NB4 (cell line): ENCODE measurements at regions not wholly inside any gene's neighbourhood (a gene's known extent, or its start where the extent isn't known, plus 50 kb on each side); places are given as distances from the start of the nearest gene placed in this dataset.

ENCODE experiments used
- DNase-seq: peaks from one replicate; pipeline ENCODE4 v3.0.0; 2010; ENCODE audit warnings: low read depth
- H3K4me3 ChIP-seq: one replicate; pipeline ENCODE4 v1.5.1; 2011; ENCODE audit warnings: mild to moderate bottlenecking, low read depth, low read length, moderate library complexity
- MYC ChIP-seq: IDR thresholded peaks from 2 replicates; pipeline ENCODE4 v1.6.1; 2011; ENCODE audit warnings: low read depth, low read length
- POLR2A ChIP-seq: IDR thresholded peaks from 2 replicates; pipeline ENCODE4 v1.6.1; 2011; ENCODE audit warnings: mild to moderate bottlenecking; ENCODE audit not compliant: insufficient read length; ENCODE audit errors: extremely low read depth
- TF ChIP-seq, protein P1 (sequence below): IDR thresholded peaks from one replicate; pipeline ENCODE4 v1.5.1; 2012; ENCODE audit warnings: low read depth, low read length
- TF ChIP-seq, protein P2 (sequence below): IDR thresholded peaks from 2 replicates; pipeline ENCODE4 v1.6.1; 2011; ENCODE audit warnings: low read depth, low read length

DNA sequence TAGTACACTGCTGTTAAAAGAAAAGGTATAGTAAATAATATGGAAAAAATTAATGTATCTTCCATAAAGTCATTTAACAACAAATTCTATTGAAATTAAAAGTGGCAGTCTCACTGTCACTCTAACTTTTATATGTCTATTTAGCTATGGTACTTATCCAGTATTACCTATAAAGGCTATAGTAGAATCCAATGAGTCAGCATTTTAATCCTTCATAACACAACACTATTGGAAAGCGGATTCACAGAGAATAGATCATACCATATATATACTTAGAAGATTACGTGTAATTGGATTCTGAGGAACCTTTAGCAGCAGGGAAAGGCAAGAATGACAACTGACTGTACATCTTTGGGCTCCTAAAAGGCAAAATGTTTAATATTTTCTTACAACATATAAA is 1942.6 kb downstream of the PCDH7 start:
- H3K4me3 ChIP-seq, result no peak overlapping the region
- TF ChIP-seq POLR2A (no peak), MYC (no peak)
- TF ChIP-seq, protein P1, sequence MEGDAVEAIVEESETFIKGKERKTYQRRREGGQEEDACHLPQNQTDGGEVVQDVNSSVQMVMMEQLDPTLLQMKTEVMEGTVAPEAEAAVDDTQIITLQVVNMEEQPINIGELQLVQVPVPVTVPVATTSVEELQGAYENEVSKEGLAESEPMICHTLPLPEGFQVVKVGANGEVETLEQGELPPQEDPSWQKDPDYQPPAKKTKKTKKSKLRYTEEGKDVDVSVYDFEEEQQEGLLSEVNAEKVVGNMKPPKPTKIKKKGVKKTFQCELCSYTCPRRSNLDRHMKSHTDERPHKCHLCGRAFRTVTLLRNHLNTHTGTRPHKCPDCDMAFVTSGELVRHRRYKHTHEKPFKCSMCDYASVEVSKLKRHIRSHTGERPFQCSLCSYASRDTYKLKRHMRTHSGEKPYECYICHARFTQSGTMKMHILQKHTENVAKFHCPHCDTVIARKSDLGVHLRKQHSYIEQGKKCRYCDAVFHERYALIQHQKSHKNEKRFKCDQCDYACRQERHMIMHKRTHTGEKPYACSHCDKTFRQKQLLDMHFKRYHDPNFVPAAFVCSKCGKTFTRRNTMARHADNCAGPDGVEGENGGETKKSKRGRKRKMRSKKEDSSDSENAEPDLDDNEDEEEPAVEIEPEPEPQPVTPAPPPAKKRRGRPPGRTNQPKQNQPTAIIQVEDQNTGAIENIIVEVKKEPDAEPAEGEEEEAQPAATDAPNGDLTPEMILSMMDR, result no peak
- TF ChIP-seq, protein P2, sequence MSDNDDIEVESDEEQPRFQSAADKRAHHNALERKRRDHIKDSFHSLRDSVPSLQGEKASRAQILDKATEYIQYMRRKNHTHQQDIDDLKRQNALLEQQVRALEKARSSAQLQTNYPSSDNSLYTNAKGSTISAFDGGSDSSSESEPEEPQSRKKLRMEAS, result no peak
- no peak for DNase-seq

DNA sequence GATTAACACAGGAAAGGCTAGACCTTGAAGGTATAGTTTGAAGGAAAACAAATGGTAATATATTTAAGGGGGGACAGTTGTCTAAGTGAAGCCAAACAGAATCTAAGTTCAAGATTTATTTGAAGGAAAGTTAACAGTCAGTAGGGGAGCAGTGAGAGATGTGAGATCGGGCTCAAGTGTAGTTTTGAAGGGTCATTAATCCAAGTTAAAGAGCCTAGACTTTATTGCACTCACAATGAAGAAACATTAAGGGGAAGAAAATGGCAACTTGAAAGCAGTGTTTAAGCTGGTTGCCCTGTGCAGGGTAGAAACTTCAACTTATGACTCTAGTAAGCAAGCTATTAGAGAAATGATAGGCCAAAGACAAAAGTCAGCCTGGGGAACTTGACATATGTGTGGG is 1952.2 kb downstream of the PCDH7 start:
- no peak overlapping the region for H3K4me3 ChIP-seq
- TF ChIP-seq, protein P1, result no peak
- no peak for TF ChIP-seq POLR2A
- TF ChIP-seq, protein P2, result no peak
- no peak for TF ChIP-seq MYC
- DNase-seq, result no peak

DNA sequence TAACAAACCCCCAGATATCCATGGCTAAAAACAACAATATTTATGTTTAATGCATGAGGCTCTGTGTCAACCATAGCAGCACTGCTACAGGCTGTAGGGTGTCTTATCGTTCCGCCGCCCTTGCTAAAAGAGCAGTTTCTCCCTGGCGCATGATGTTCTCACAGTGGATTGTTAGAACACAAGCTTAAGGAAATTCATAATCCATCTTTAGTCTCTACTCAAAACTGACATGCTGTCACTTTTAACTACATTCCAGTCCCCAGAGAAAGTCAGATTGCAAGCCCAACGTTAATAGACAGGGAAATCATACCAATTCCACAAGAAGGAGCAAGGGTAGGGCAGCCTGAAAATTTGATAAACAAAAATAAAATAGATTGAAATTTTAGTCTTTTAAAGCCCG is 1960.8 kb downstream of the PCDH7 start:
- TF ChIP-seq, protein P1, result no peak
- TF ChIP-seq POLR2A, result no peak
- TF ChIP-seq, protein P2, result no peak
- TF ChIP-seq MYC, result no peak
- no peak overlapping the region for H3K4me3 ChIP-seq
- DNase-seq, result no peak

DNA sequence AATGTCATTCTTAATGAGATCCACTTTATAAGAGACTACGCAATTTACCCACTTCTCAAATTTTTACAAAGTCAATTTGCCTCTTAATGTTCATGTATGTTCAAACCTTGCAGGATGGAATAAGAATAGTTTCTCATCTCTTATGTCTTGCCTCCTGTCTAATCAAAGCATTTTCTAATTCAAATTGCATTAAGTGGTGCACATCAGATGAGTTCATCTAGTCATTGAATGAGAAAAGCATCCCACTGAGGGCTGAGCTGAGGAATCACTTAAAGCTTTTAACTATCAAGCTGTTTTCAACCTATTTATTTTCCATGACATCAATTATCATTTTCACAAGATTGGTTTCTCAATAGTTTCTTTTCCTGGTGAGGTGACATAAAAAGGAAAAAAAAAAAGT is 1964.0 kb downstream of the PCDH7 start:
- DNase-seq, result no peak
- TF ChIP-seq, protein P1, result no peak
- TF ChIP-seq, protein P2, result no peak
- no peak for TF ChIP-seq POLR2A
- no peak for TF ChIP-seq MYC
- H3K4me3 ChIP-seq, result no peak overlapping the region

DNA sequence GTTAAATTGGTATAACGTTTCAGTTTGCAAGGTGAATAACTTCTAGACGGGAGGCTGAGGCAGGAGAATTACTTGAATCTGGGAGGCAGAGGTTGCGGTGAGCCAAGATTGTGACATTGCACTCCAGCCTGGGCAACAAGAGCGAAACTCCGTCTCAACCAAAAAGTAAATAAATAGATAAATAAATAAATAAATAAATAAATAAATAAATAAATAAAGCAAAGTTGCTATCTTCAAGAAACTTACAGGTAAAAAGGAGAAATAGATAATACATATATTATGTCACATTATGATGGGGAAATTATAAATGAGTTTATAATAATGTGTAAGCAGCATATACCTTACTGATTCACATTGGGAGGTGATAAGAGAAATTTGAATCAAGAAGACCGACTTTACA is 1966.0 kb downstream of the PCDH7 start:
- no peak for TF ChIP-seq POLR2A
- TF ChIP-seq, protein P1, result no peak
- no peak overlapping the region for H3K4me3 ChIP-seq
- no peak for DNase-seq

DNA sequence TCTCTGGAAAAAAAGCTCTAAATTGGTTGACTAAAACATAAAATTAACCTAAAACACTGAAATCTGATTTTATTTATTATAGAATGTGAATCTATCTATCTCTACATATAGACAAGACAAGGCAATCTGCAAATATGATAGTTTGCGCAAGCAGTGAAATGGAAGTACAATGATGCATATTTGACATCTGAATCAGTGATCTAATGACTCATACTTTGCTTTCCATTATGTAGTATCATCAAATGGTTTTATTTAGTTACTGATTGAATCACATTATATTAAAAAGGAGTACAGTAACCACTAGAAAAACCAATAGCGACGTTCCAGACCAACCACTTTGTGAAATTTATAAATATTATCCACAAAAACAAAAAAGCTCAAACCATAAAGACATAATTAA is 1969.3 kb downstream of the PCDH7 start:
- H3K4me3 ChIP-seq, result no peak overlapping the region
- TF ChIP-seq, protein P1, result no peak
- TF ChIP-seq, protein P2, result no peak
- DNase-seq, result no peak
